ENCODE measurements at regions not wholly inside any gene's neighbourhood (a gene's known extent, or its start where the extent isn't known, plus 50 kb on each side); places are given as distances from the start of the nearest gene placed in this dataset.

- TF ChIP-seq CTCF (IDR thresholded peaks at IDR 0.05): no peak
- no peak for TF ChIP-seq POLR2A (IDR thresholded peaks at IDR 0.05)
Observed at GRCh38 chrX:40530509-40530908, 50.3 kb upstream of the ATP6AP2 start.

All from uterus (tissue), 2 donors.